ENCODE measurements at regions not wholly inside any gene's neighbourhood (a gene's known extent, or its start where the extent isn't known, plus 50 kb on each side); places are given as distances from the start of the nearest gene placed in this dataset.

DNA sequence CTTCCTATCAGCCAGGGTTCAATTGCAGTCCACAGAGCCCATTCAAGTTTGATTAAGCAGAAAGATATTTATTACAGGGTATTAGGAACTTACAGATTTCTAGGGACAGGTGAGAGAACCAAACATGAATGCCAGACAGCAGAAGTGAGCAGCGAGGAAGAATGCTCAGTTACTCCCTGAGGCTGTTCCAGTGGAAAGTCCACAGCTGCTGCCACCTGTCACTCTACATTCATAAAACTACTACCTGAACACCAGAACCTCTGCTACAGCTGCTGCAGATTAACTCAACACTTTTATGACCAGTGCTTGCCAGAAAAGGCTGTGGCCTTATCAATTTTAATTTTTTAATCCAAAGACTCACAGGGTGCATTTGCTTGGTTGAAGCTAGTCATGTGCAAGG lies 325.4 kb upstream of the ONECUT1 start:
- WGBS (ENCODE audit: low lambda C conversion rate): 0% methylated on average over 1 of the region's 1 CpG
- TF ChIP-seq IRF3 (IDR thresholded peaks at IDR 0.05; ENCODE audit: low read depth, low read length) (no peak), NRF1 (IDR thresholded peaks at IDR 0.05; ENCODE audit: low read depth, low read length) (no peak), GATA2 (CRISPR knock-in tag; IDR thresholded peaks at IDR 0.05) (no peak), FOSL2 (IDR thresholded peaks at IDR 0.05; ENCODE audit: borderline replicate concordance, low read depth) (no peak), EP300 (IDR thresholded peaks at IDR 0.05; ENCODE audit: borderline replicate concordance in 1 of 2, low read depth in 1 of 2, low read length in 1 of 2) (no peak)
- TF ChIP-seq, protein P1, sequence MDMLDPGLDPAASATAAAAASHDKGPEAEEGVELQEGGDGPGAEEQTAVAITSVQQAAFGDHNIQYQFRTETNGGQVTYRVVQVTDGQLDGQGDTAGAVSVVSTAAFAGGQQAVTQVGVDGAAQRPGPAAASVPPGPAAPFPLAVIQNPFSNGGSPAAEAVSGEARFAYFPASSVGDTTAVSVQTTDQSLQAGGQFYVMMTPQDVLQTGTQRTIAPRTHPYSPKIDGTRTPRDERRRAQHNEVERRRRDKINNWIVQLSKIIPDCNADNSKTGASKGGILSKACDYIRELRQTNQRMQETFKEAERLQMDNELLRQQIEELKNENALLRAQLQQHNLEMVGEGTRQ (IDR thresholded peaks at IDR 0.05; ENCODE audit: borderline replicate concordance, low read depth, low read length): no peak
- TF ChIP-seq, protein P2, sequence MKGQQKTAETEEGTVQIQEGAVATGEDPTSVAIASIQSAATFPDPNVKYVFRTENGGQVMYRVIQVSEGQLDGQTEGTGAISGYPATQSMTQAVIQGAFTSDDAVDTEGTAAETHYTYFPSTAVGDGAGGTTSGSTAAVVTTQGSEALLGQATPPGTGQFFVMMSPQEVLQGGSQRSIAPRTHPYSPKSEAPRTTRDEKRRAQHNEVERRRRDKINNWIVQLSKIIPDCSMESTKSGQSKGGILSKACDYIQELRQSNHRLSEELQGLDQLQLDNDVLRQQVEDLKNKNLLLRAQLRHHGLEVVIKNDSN (IDR thresholded peaks at IDR 0.05; ENCODE audit: borderline replicate concordance, low read depth): no peak
- Histone ChIP-seq H3K79me2 (ENCODE audit: insufficient read depth) (no peaks in the 10 kb centered on the region), H3F3A (replicated peaks; ENCODE audit: insufficient read depth) (no peaks in the 10 kb centered on the region), H3K9me2 (no peaks in the 10 kb centered on the region), H3K4me3 (ENCODE audit: low read depth in 2 of 2, low read length in 1 of 2) (no peak overlapping the region), H3K4me2 (no peak overlapping the region), H3K27me3 (ENCODE audit: insufficient read depth) (no peaks in the 10 kb centered on the region; the same call in 1 of the 2 replicates), H3K4me1 (ENCODE audit: control insufficient read depth in 1 of 2, insufficient read depth in 2 of 2, low read depth in 1 of 2, low read length in 1 of 2) (no peaks in the 10 kb centered on the region), H2AFZ (ENCODE audit: low read depth) (no peak overlapping the region), H3K27ac (ENCODE audit: low read depth in 2 of 2, low read length in 1 of 2) (no peak overlapping the region), H3K9ac (no peak overlapping the region), H3K9me3 (no peaks in the 10 kb centered on the region), H3K36me3 (replicated peaks in 1 of 2; ENCODE audit: control insufficient read depth in 1 of 2, insufficient read depth in 2 of 2, low read length in 1 of 2) (no peaks in the 10 kb centered on the region), H4K20me1 (ENCODE audit: insufficient read depth) (no peaks in the 10 kb centered on the region)
- ChIA-PET POLR2A (no interaction called here), CTCF (no interaction called here)
- DNase-seq: no peak

DNA sequence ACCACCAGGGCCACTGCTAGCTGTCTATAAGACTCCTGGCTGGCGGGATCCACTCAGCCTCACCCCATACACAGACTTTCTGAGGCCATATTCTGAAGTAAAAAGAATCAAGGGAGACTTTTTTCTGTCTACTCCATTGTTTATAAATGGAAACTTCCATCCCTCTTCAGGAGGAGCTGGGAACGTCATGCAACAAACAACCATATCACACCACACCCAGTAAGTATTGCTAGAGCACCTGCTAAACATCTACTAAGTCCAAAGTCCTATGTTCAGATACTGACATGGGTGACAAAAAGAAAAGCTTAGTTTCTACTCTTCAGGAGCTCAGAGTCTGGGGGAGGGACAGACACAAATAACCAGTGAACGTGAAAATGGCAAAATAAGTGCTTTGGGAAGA lies 324.8 kb upstream of the ONECUT1 start:
- Histone ChIP-seq H3K36me3 (replicated peaks in 1 of 2; ENCODE audit: control insufficient read depth in 1 of 2, insufficient read depth in 2 of 2, low read length in 1 of 2) (no peaks in the 10 kb centered on the region), H3K9ac (no peak overlapping the region), H3F3A (replicated peaks; ENCODE audit: insufficient read depth) (no peaks in the 10 kb centered on the region), H3K9me3 (no peaks in the 10 kb centered on the region), H3K4me3 (ENCODE audit: low read depth in 2 of 2, low read length in 1 of 2) (no peak overlapping the region), H3K79me2 (ENCODE audit: insufficient read depth) (no peaks in the 10 kb centered on the region), H3K27me3 (ENCODE audit: insufficient read depth) (no peaks in the 10 kb centered on the region; the same call in 1 of the 2 replicates), H4K20me1 (ENCODE audit: insufficient read depth) (no peaks in the 10 kb centered on the region), H3K4me2 (no peak overlapping the region), H3K9me2 (no peaks in the 10 kb centered on the region), H2AFZ (ENCODE audit: low read depth) (no peak overlapping the region), H3K27ac (ENCODE audit: low read depth in 2 of 2, low read length in 1 of 2) (no peak overlapping the region), H3K4me1 (ENCODE audit: control insufficient read depth in 1 of 2, insufficient read depth in 2 of 2, low read depth in 1 of 2, low read length in 1 of 2) (no peaks in the 10 kb centered on the region)
- TF ChIP-seq REST (IDR thresholded peaks at IDR 0.05; ENCODE audit: low read depth, low read length) (no peak), RFX5 (IDR thresholded peaks at IDR 0.05; ENCODE audit: low read length) (no peak), NRF1 (IDR thresholded peaks at IDR 0.05; ENCODE audit: low read depth, low read length) (no peak), FOXJ3 (CRISPR knock-in tag; IDR thresholded peaks at IDR 0.05) (no peak)
- WGBS (ENCODE audit: low lambda C conversion rate): 2% methylated on average over 3 of the region's 3 CpGs
- CTCF ChIA-PET: no interaction called here
- no peak for DNase-seq
- POLR2A ChIA-PET: no interaction called here

All from SK-N-SH (cell line).